NCI-H1436 (cell line): ENCODE measurements at regions not wholly inside any gene's neighbourhood (a gene's known extent, or its start where the extent isn't known, plus 50 kb on each side); places are given as distances from the start of the nearest gene placed in this dataset.
"Not testable (repeated sequence)": the region's sequence is repeated elsewhere in the genome, so short reads cannot be mapped to it uniquely, and the experiment has no call there.

Experiments used
- DNase-seq: peaks from one replicate; lab custom pipeline; 2025; lab: John Stamatoyannopoulos, UW

- DNase-seq = no peak
Observed at GRCh38 chr3:164748626-164749025, 329.7 kb downstream of the SI start.

- DNase-seq = no peak
Observed at GRCh38 chr3:164741869-164742268, 336.4 kb downstream of the SI start.

- DNase-seq = no peak
Observed at GRCh38 chr3:164737174-164737573, 341.1 kb downstream of the SI start.

- DNase-seq = no peak
Observed at GRCh38 chr3:164732166-164732565, 346.1 kb downstream of the SI start.

- no peak for DNase-seq
Observed at GRCh38 chr3:164730815-164731360, 347.4 kb downstream of the SI start.

- no peak for DNase-seq
Observed at GRCh38 chr3:164723396-164723795, 354.9 kb downstream of the SI start.

GRCh38 chr3:164702808-164703207, 375.5 kb downstream of the SI start:
- DNase-seq = not testable (repeated sequence)

- DNase-seq = no peak
Observed at GRCh38 chr3:164687902-164688301, 390.4 kb downstream of the SI start.

GRCh38 chr3:164687211-164687610, 391.1 kb downstream of the SI start:
- no peak for DNase-seq

GRCh38 chr3:164683489-164683888, 394.8 kb downstream of the SI start:
- DNase-seq = no peak

- no peak for DNase-seq
Observed at GRCh38 chr3:164679245-164679644, 399.1 kb downstream of the SI start.

GRCh38 chr3:164677317-164677716, 401.0 kb downstream of the SI start:
- DNase-seq = no peak

GRCh38 chr3:164673738-164674137, 404.6 kb downstream of the SI start:
- DNase-seq = no peak

GRCh38 chr3:164658125-164658524, 420.2 kb downstream of the SI start:
- DNase-seq = no peak

GRCh38 chr3:164657631-164658030, 420.7 kb downstream of the SI start:
- DNase-seq = no peak

GRCh38 chr3:164655462-164655861, 422.8 kb downstream of the SI start:
- no peak for DNase-seq

- no peak for DNase-seq
Observed at GRCh38 chr3:164641071-164641470, 437.2 kb downstream of the SI start.

GRCh38 chr3:164640591-164640990, 437.7 kb downstream of the SI start:
- DNase-seq = no peak

GRCh38 chr3:164620956-164621355, 457.3 kb downstream of the SI start:
- no peak for DNase-seq

- DNase-seq = no peak
Observed at GRCh38 chr3:164620423-164620822, 457.9 kb downstream of the SI start.

- no peak for DNase-seq
Observed at GRCh38 chr3:164612751-164613150, 465.5 kb downstream of the SI start.

- no peak for DNase-seq
Observed at GRCh38 chr3:164608554-164609276, 469.6 kb downstream of the SI start.

GRCh38 chr3:164604687-164605086, 473.6 kb downstream of the SI start:
- DNase-seq = no peak

- no peak for DNase-seq
Observed at GRCh38 chr3:164577667-164578210, 500.6 kb downstream of the SI start.
